ENCODE measurements at regions not wholly inside any gene's neighbourhood (a gene's known extent, or its start where the extent isn't known, plus 50 kb on each side); places are given as distances from the start of the nearest gene placed in this dataset.
"Not testable (repeated sequence)": the region's sequence is repeated elsewhere in the genome, so short reads cannot be mapped to it uniquely, and the experiment has no call there.

- 100% methylated on average over 1 of the region's 1 CpG for WGBS (ENCODE audit: insufficient coverage)
- POLR2A ChIA-PET, result no interaction called here
- Histone ChIP-seq H3K27me3 (replicated peaks in 2 of 5; ENCODE audit: control insufficient read depth in 4 of 5, insufficient read depth in 5 of 5, low read length in 4 of 5) (no peaks in the 10 kb centered on the region), H3K9me3 (ENCODE audit: control extremely low read depth in 1 of 5, control insufficient read depth in 4 of 5, insufficient read depth in 2 of 5, low read depth in 1 of 5, low read length in 4 of 5) (no peaks in the 10 kb centered on the region), H3K4me3 (ENCODE audit: control insufficient read depth in 1 of 7, extremely low read depth in 1 of 7, insufficient read depth in 4 of 7, low read depth in 2 of 7, low read length in 6 of 7) (no peak overlapping the region), H3K4me1 (ENCODE audit: control extremely low read depth in 1 of 4, control insufficient read depth in 4 of 4, insufficient read depth in 4 of 4, low read length in 3 of 4) (no peaks in the 10 kb centered on the region), H3K27ac (ENCODE audit: insufficient read depth in 1 of 2, low read depth in 1 of 2, low read length in 2 of 2, poor library complexity in 1 of 2, severe bottlenecking in 2 of 2) (no peak overlapping the region), H3K36me3 (ENCODE audit: control insufficient read depth in 4 of 4, insufficient read depth in 4 of 4, low read length in 3 of 4) (no peaks in the 10 kb centered on the region)
- CTCF ChIA-PET, result no interaction called here
- no peak for DNase-seq
Observed at GRCh38 chr3:189410522-189410921, 220.7 kb upstream of the TP63 start.

- H3K4me3 ChIP-seq (ENCODE audit: control insufficient read depth in 1 of 7, extremely low read depth in 1 of 7, insufficient read depth in 4 of 7, low read depth in 2 of 7, low read length in 6 of 7), result no peak overlapping the region
- CTCF ChIA-PET, result no interaction called here
- no peaks in the 10 kb centered on the region for H3K36me3 ChIP-seq (ENCODE audit: control insufficient read depth in 4 of 4, insufficient read depth in 4 of 4, low read length in 3 of 4)
- DNase-seq, result no peak
- H3K9me3 ChIP-seq (ENCODE audit: control extremely low read depth in 1 of 5, control insufficient read depth in 4 of 5, insufficient read depth in 2 of 5, low read depth in 1 of 5, low read length in 4 of 5), result no peaks in the 10 kb centered on the region
- WGBS (ENCODE audit: insufficient coverage), result 100% methylated on average over 1 of the region's 3 CpGs
- POLR2A ChIA-PET, result no interaction called here
- no peaks in the 10 kb centered on the region for H3K27me3 ChIP-seq (replicated peaks in 2 of 5; ENCODE audit: control insufficient read depth in 4 of 5, insufficient read depth in 5 of 5, low read length in 4 of 5)
- no peak overlapping the region for H3K27ac ChIP-seq (ENCODE audit: insufficient read depth in 1 of 2, low read depth in 1 of 2, low read length in 2 of 2, poor library complexity in 1 of 2, severe bottlenecking in 2 of 2)
- H3K4me1 ChIP-seq (ENCODE audit: control extremely low read depth in 1 of 4, control insufficient read depth in 4 of 4, insufficient read depth in 4 of 4, low read length in 3 of 4), result no peaks in the 10 kb centered on the region
Observed at GRCh38 chr3:189419038-189419437, 212.2 kb upstream of the TP63 start.

- no peaks in the 10 kb centered on the region for H3K36me3 ChIP-seq (ENCODE audit: control insufficient read depth in 4 of 4, insufficient read depth in 4 of 4, low read length in 3 of 4)
- H3K27ac ChIP-seq (ENCODE audit: insufficient read depth in 1 of 2, low read depth in 1 of 2, low read length in 2 of 2, poor library complexity in 1 of 2, severe bottlenecking in 2 of 2), result no peak overlapping the region
- CTCF ChIA-PET, result no interaction called here
- no peak for DNase-seq
- no peak overlapping the region for H3K4me3 ChIP-seq (ENCODE audit: control insufficient read depth in 1 of 7, extremely low read depth in 1 of 7, insufficient read depth in 4 of 7, low read depth in 2 of 7, low read length in 6 of 7)
- H3K4me1 ChIP-seq (ENCODE audit: control extremely low read depth in 1 of 4, control insufficient read depth in 4 of 4, insufficient read depth in 4 of 4, low read length in 3 of 4), result no peaks in the 10 kb centered on the region
- no CpG with 5 or more reads among the region's 1 CpG for WGBS (ENCODE audit: insufficient coverage)
- H3K9me3 ChIP-seq (ENCODE audit: control extremely low read depth in 1 of 5, control insufficient read depth in 4 of 5, insufficient read depth in 2 of 5, low read depth in 1 of 5, low read length in 4 of 5), result no peaks in the 10 kb centered on the region
- H3K27me3 ChIP-seq (replicated peaks in 2 of 5; ENCODE audit: control insufficient read depth in 4 of 5, insufficient read depth in 5 of 5, low read length in 4 of 5), result no peaks in the 10 kb centered on the region
- POLR2A ChIA-PET, result no interaction called here
Observed at GRCh38 chr3:189419683-189420082, 211.5 kb upstream of the TP63 start.

GRCh38 chr3:189424922-189425321 lies 206.3 kb upstream of the TP63 start:
- Histone ChIP-seq H3K27me3 (replicated peaks in 2 of 5; ENCODE audit: control insufficient read depth in 4 of 5, insufficient read depth in 5 of 5, low read length in 4 of 5) (no peaks in the 10 kb centered on the region), H3K27ac (ENCODE audit: insufficient read depth in 1 of 2, low read depth in 1 of 2, low read length in 2 of 2, poor library complexity in 1 of 2, severe bottlenecking in 2 of 2) (no peak overlapping the region), H3K4me3 (ENCODE audit: control insufficient read depth in 1 of 7, extremely low read depth in 1 of 7, insufficient read depth in 4 of 7, low read depth in 2 of 7, low read length in 6 of 7) (no peak overlapping the region), H3K9me3 (ENCODE audit: control extremely low read depth in 1 of 5, control insufficient read depth in 4 of 5, insufficient read depth in 2 of 5, low read depth in 1 of 5, low read length in 4 of 5) (no peaks in the 10 kb centered on the region), H3K4me1 (ENCODE audit: control extremely low read depth in 1 of 4, control insufficient read depth in 4 of 4, insufficient read depth in 4 of 4, low read length in 3 of 4) (no peaks in the 10 kb centered on the region), H3K36me3 (ENCODE audit: control insufficient read depth in 4 of 4, insufficient read depth in 4 of 4, low read length in 3 of 4) (no peaks in the 10 kb centered on the region)
- CTCF ChIA-PET, result no interaction called here
- WGBS (ENCODE audit: insufficient coverage), result 94% methylated on average over 2 of the region's 2 CpGs
- DNase-seq, result no peak
- POLR2A ChIA-PET, result no interaction called here

DNA sequence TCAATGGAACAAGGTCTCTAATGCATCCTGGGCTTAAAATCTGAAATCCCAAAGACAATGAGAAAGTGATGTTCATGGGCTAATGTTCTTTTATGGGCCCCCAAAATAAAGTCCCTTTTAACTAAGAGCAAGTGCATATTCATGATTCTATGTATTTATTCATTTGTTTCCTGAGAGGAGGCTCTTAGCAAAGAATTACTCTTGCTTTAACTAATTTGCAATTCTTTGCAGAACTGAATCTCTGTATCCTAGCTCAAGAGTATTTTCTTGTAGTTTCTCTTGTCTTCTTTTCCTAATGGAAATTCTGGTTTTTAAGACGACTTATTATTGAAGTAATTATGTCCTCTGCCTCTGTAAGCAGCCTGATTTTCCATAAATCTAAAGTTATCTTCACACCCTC lies 202.2 kb upstream of the TP63 start:
- POLR2A ChIA-PET, result interaction anchor here (0.7 kb wide), 1 partner anchor 1147 kb away, joined by 3 read pairs; no protein-coding TSS in a partner anchor
- WGBS (ENCODE audit: insufficient coverage), result no CpG with 5 or more reads among the region's 1 CpG

DNA sequence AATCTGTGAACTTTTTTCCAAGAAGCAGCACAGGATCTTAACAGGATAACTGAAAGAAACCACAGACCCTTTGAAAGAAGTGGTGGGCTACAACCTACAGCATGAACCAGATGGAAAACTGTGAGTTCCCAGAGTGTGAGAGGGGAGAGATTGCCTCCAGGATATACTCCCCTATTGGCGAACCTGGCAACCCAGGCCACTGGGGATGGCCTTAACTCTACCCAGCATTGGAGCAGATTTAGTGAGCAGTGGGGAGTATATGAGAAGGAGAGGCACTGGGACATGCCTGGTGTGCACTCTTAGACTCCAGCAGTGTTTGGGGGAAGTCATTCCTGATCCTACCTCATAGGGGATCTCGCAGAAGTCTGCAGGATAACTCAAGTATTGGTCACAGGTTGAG lies 201.0 kb upstream of the TP63 start:
- CTCF ChIA-PET, result no interaction called here
- no peak overlapping the region for H3K27ac ChIP-seq (ENCODE audit: insufficient read depth in 1 of 2, low read depth in 1 of 2, low read length in 2 of 2, poor library complexity in 1 of 2, severe bottlenecking in 2 of 2)
- 84% methylated on average over 2 of the region's 2 CpGs for WGBS (ENCODE audit: insufficient coverage)

More for the DNA sequence above, 202.2 kb upstream of the TP63 start:
- H3K27ac ChIP-seq (ENCODE audit: insufficient read depth in 1 of 2, low read depth in 1 of 2, low read length in 2 of 2, poor library complexity in 1 of 2, severe bottlenecking in 2 of 2), result no peak overlapping the region
- CTCF ChIA-PET, result no interaction called here
- peaks cover 0 to 2% (median 0%) of the 10 kb centered on the region in 5 experiments for H3K27me3 ChIP-seq (replicated peaks in 2 of 5; ENCODE audit: control insufficient read depth in 4 of 5, insufficient read depth in 5 of 5, low read length in 4 of 5)
- no peaks in the 10 kb centered on the region for H3K4me1 ChIP-seq (ENCODE audit: control extremely low read depth in 1 of 4, control insufficient read depth in 4 of 4, insufficient read depth in 4 of 4, low read length in 3 of 4)
- peaks cover 0 to 3% (median 0%) of the 10 kb centered on the region in 5 experiments for H3K9me3 ChIP-seq (ENCODE audit: control extremely low read depth in 1 of 5, control insufficient read depth in 4 of 5, insufficient read depth in 2 of 5, low read depth in 1 of 5, low read length in 4 of 5)
- DNase-seq, result no peak
- H3K4me3 ChIP-seq (ENCODE audit: control insufficient read depth in 1 of 7, extremely low read depth in 1 of 7, insufficient read depth in 4 of 7, low read depth in 2 of 7, low read length in 6 of 7), result no peak overlapping the region
- H3K36me3 ChIP-seq (ENCODE audit: control insufficient read depth in 4 of 4, insufficient read depth in 4 of 4, low read length in 3 of 4), result no peaks in the 10 kb centered on the region

GRCh38 chr3:189442257-189442656 lies 188.9 kb upstream of the TP63 start:
- H3K9me3 ChIP-seq (ENCODE audit: control extremely low read depth in 1 of 5, control insufficient read depth in 4 of 5, insufficient read depth in 2 of 5, low read depth in 1 of 5, low read length in 4 of 5); H3K27ac ChIP-seq (ENCODE audit: insufficient read depth in 1 of 2, low read depth in 1 of 2, low read length in 2 of 2, poor library complexity in 1 of 2, severe bottlenecking in 2 of 2); DNase-seq; H3K27me3 ChIP-seq (replicated peaks in 2 of 5; ENCODE audit: control insufficient read depth in 4 of 5, insufficient read depth in 5 of 5, low read length in 4 of 5); H3K4me3 ChIP-seq (ENCODE audit: control insufficient read depth in 1 of 7, extremely low read depth in 1 of 7, insufficient read depth in 4 of 7, low read depth in 2 of 7, low read length in 6 of 7); CTCF ChIA-PET; H3K36me3 ChIP-seq (ENCODE audit: control insufficient read depth in 4 of 4, insufficient read depth in 4 of 4, low read length in 3 of 4); H3K4me1 ChIP-seq (ENCODE audit: control extremely low read depth in 1 of 4, control insufficient read depth in 4 of 4, insufficient read depth in 4 of 4, low read length in 3 of 4); POLR2A ChIA-PET: not testable (repeated sequence)
- 98% methylated on average over 7 of the region's 10 CpGs for WGBS (ENCODE audit: insufficient coverage)

More for the DNA sequence above, 201.0 kb upstream of the TP63 start:
- POLR2A ChIA-PET, result no interaction called here
- Histone ChIP-seq H3K27me3 (replicated peaks in 2 of 5; ENCODE audit: control insufficient read depth in 4 of 5, insufficient read depth in 5 of 5, low read length in 4 of 5) (peaks cover 0 to 2% (median 0%) of the 10 kb centered on the region in 5 experiments), H3K4me1 (ENCODE audit: control extremely low read depth in 1 of 4, control insufficient read depth in 4 of 4, insufficient read depth in 4 of 4, low read length in 3 of 4) (no peaks in the 10 kb centered on the region), H3K36me3 (ENCODE audit: control insufficient read depth in 4 of 4, insufficient read depth in 4 of 4, low read length in 3 of 4) (no peaks in the 10 kb centered on the region), H3K4me3 (ENCODE audit: control insufficient read depth in 1 of 7, extremely low read depth in 1 of 7, insufficient read depth in 4 of 7, low read depth in 2 of 7, low read length in 6 of 7) (no peak overlapping the region), H3K9me3 (ENCODE audit: control extremely low read depth in 1 of 5, control insufficient read depth in 4 of 5, insufficient read depth in 2 of 5, low read depth in 1 of 5, low read length in 4 of 5) (peaks cover 0 to 4% (median 0%) of the 10 kb centered on the region in 5 experiments)
- no peak for DNase-seq

All from common myeloid progenitor, CD34-positive (primary cell).